Gastroesophageal sphincter (tissue), 4 donors: ENCODE measurements at regions not wholly inside any gene's neighbourhood (a gene's known extent, or its start where the extent isn't known, plus 50 kb on each side); places are given as distances from the start of the nearest gene placed in this dataset.

Experiments
- ATAC-seq: fragments of 150-250 bp; one replicate; pipeline ENCODE4 v1.9.1; 2016; ENCODE audit warnings: mild to moderate bottlenecking, moderate library complexity
- H3K27ac ChIP-seq, 4 donors: fragments of 200-600 bp; sonication (generic) in 3 of 4; 1 replicate in 3 of 4; 2 replicates in 1 of 4; pipeline ENCODE4 v1.5.1; 2016 to 2019
- H3K27me3 ChIP-seq: fragments of 200-600 bp; sonication (generic); one replicate; pipeline ENCODE4 v1.5.1; 2019
- H3K36me3 ChIP-seq, 2 donors: fragments of 200-600 bp; sonication (generic); one replicate each; pipeline ENCODE4 v1.5.1; 2019; ENCODE audit warnings: control low read depth in 1 of 2
- H3K4me1 ChIP-seq, 3 donors: fragments of 200-600 bp; sonication (generic); 1 replicate in 2 of 3; 2 replicates in 1 of 3; pipeline ENCODE4 v1.5.1; 2016 to 2019; ENCODE audit warnings: control low read depth in 2 of 3
- H3K4me3 ChIP-seq, 2 donors: fragments of 200-600 bp; sonication (generic); one replicate each; pipeline ENCODE4 v1.5.1; 2019; ENCODE audit warnings: mild to moderate bottlenecking in 1 of 2, moderate library complexity in 1 of 2
- H3K9me3 ChIP-seq, 3 donors: fragments of 200-600 bp; sonication (generic); one replicate each; pipeline ENCODE4 v1.5.1; 2017 to 2019; ENCODE audit warnings: control low read depth in 2 of 3
- EP300 ChIP-seq: sonication (generic); formaldehyde crosslinking; IDR thresholded peaks from one replicate; pipeline ENCODE4 v1.6.1; 2017; ENCODE audit warnings: antibody characterized with exemption, mild to moderate bottlenecking
- POLR2A ChIP-seq, 2 donors: fragments of 450-650 bp; IDR thresholded peaks; one replicate each; pipeline ENCODE4 v1.6.1; 2017; ENCODE audit warnings: antibody characterized with exemption in 2 of 2, mild to moderate bottlenecking in 2 of 2, moderate library complexity in 1 of 2
- POLR2AphosphoS5 ChIP-seq: sonication (generic); formaldehyde crosslinking; IDR thresholded peaks from one replicate; pipeline ENCODE4 v1.6.1; 2017; ENCODE audit warnings: antibody characterized with exemption
- whole genome bisulfite sequencing, 2 donors: methylation state at CpG; one replicate each; pipeline ENCODE4 v1.1.5; 2018; ENCODE audit warnings: low coverage in 1 of 2; 5-methylcytosine and 5-hydroxymethylcytosine counted together
- TF ChIP-seq, protein P1 (sequence below), 4 experiments: fragments of 200-600 bp in 2 of 4; fragments of 450-650 bp in 2 of 4; sonication (generic) in 1 of 4; IDR thresholded peaks; one replicate each; pipeline ENCODE4 v1.5.1; 2017 to 2019; ENCODE audit warnings: antibody characterized with exemption in 4 of 4, mild to moderate bottlenecking in 2 of 4, moderate library complexity in 2 of 4

DNA sequence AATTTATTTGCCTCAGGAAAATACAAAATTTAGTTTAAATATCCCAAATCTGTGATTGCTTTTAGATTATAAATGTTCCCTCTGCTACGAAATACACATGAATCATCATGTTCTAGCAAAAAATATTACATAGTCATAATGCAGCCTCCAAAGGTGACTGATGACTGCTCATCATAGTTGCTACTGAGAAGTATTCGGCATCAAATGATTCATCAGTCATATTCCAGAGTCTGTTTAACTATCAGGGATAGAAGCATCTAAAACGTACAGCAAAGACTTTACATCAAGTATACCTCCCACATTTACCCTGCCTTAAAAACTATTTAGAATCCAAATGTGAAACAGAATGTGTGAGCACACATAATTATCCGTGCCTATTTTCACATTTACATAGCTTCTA, 626.0 kb downstream of the CDH26 start:
- peaks cover 14% of the 10 kb centered on the region for H3K27me3 ChIP-seq
- H3K9me3 ChIP-seq = no peaks in the 10 kb centered on the region
- peaks cover 0 to 10% (median 0%) of the 10 kb centered on the region in 3 donors for H3K4me1 ChIP-seq
- ATAC-seq = no peak
- TF ChIP-seq, protein P1, sequence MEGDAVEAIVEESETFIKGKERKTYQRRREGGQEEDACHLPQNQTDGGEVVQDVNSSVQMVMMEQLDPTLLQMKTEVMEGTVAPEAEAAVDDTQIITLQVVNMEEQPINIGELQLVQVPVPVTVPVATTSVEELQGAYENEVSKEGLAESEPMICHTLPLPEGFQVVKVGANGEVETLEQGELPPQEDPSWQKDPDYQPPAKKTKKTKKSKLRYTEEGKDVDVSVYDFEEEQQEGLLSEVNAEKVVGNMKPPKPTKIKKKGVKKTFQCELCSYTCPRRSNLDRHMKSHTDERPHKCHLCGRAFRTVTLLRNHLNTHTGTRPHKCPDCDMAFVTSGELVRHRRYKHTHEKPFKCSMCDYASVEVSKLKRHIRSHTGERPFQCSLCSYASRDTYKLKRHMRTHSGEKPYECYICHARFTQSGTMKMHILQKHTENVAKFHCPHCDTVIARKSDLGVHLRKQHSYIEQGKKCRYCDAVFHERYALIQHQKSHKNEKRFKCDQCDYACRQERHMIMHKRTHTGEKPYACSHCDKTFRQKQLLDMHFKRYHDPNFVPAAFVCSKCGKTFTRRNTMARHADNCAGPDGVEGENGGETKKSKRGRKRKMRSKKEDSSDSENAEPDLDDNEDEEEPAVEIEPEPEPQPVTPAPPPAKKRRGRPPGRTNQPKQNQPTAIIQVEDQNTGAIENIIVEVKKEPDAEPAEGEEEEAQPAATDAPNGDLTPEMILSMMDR (IDR thresholded peaks at IDR 0.05) = no peak
- TF ChIP-seq POLR2AphosphoS5 (no peak), EP300 (no peak), POLR2A (IDR thresholded peaks at IDR 0.05) (no peak)
- WGBS, 2 donors = 45 to 54% methylated on average over 4 of the region's 4 CpGs
- no peak overlapping the region for H3K4me3 ChIP-seq
- H3K27ac ChIP-seq = no peak overlapping the region
- no peaks in the 10 kb centered on the region for H3K36me3 ChIP-seq

DNA sequence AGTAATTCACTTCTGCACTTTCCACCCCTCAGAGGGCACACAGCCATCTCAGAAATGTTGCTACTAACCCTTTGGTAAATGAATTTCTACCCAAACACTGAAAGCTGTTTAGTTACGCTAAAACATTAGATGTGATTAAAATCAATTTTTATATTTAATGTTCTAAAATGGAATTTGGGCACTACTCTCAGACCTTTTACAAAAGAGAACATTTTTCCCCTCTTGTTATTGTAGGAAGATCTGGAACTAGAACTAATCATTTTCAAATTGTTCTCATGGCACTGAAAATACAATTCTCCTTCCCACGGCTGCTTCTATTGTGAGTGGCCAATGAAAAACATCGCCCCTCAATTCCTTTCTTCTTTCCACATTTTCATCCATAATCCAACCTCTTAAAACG, 627.4 kb downstream of the CDH26 start:
- ATAC-seq = no peak
- no peaks in the 10 kb centered on the region for H3K9me3 ChIP-seq
- H3K36me3 ChIP-seq = no peaks in the 10 kb centered on the region
- H3K4me3 ChIP-seq = no peak overlapping the region
- TF ChIP-seq POLR2A (IDR thresholded peaks at IDR 0.05) (no peak), POLR2AphosphoS5 (no peak), EP300 (no peak)
- TF ChIP-seq, protein P1 (IDR thresholded peaks at IDR 0.05) = no peak
- H3K27me3 ChIP-seq = peaks cover 14% of the 10 kb centered on the region
- WGBS, 2 donors = 52 to 61% methylated on average over 4 of the region's 4 CpGs
- H3K27ac ChIP-seq = no peak overlapping the region
- H3K4me1 ChIP-seq = peaks cover 0 to 10% (median 0%) of the 10 kb centered on the region in 3 donors

DNA sequence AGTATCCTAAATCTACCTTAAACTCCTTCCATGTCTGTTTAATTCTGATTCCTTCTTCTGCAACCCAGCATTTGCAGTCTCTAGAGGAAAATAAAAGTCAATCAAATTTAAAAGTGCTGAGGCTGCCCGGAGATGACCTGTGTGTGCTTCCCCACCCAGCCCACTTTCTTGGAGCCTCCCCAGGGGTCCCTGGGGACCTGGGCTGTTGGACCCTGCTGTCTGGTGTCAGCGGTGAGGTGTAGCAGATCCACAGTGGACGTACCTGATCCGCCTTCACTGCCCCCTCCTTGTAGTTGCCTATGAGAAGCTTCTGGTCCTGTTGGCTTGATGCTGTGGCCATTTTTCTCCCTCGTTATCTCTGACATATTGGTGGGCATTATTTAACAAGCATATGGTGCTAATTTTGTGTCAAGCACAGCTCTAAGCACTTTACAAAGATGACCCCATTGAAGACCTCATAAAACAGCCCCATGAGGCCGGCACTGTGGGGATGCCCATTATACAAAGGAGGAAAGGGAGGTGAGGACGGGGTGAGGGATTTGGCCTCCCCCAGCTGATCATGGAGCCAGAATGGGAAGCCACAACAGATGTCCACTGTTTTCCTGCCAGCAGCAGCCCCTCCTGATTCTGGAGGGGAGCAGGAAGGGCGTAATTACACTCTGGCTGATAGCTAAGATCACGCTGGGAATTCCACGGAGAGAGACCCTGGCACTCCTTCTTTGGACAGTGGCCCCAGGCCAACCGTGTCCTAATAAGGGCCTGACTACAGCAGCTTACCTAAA, 628.2 kb downstream of the CDH26 start:
- 7 to 40% methylated on average over 3 to 8 of the region's 11 CpGs for WGBS, 2 donors
- ATAC-seq = peak; percentile 25

DNA sequence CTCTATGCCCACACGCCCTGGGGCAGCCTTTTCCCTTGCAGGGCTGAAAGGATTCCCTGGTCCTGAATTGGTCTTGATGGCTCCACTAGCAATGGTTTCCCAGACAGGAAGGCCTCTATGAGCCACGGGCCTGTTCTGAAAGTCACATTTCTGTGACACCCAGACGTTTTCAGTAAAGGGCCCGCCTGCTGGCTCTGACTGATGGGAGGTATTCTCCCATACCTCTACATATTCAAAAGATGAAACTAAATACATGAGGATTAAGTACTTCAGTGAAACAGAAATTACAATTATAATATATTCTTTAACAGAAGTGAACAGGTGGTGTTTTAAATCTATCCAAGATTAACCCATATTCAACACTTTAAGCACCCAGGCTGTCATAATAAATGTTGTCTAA, 629.8 kb downstream of the CDH26 start:
- no peak overlapping the region for H3K4me3 ChIP-seq
- no peaks in the 10 kb centered on the region for H3K9me3 ChIP-seq
- ATAC-seq = no peak
- peaks cover 14% of the 10 kb centered on the region for H3K27me3 ChIP-seq
- WGBS, 2 donors = 75 to 100% methylated on average over 1 to 4 of the region's 4 CpGs
- no peak for TF ChIP-seq POLR2A (IDR thresholded peaks at IDR 0.05)
- no peak for TF ChIP-seq EP300
- TF ChIP-seq, protein P1 (IDR thresholded peaks at IDR 0.05) = no peak
- no peak for TF ChIP-seq POLR2AphosphoS5
- no peaks in the 10 kb centered on the region for H3K36me3 ChIP-seq
- peaks cover 0 to 10% (median 0%) of the 10 kb centered on the region in 3 donors for H3K4me1 ChIP-seq
- no peak overlapping the region for H3K27ac ChIP-seq

More for the DNA sequence above, 628.2 kb downstream of the CDH26 start:
- Histone ChIP-seq H3K9me3 (no peaks in the 10 kb centered on the region), H3K27ac (no peak overlapping the region), H3K36me3 (no peaks in the 10 kb centered on the region), H3K27me3 (peaks cover 14% of the 10 kb centered on the region), H3K4me1 (peaks cover 0 to 10% (median 0%) of the 10 kb centered on the region in 3 donors), H3K4me3 (no peak overlapping the region)
- TF ChIP-seq POLR2AphosphoS5 = no peak
- TF ChIP-seq, protein P1 (IDR thresholded peaks at IDR 0.05) = no peak
- TF ChIP-seq POLR2A (IDR thresholded peaks at IDR 0.05) = no peak

DNA sequence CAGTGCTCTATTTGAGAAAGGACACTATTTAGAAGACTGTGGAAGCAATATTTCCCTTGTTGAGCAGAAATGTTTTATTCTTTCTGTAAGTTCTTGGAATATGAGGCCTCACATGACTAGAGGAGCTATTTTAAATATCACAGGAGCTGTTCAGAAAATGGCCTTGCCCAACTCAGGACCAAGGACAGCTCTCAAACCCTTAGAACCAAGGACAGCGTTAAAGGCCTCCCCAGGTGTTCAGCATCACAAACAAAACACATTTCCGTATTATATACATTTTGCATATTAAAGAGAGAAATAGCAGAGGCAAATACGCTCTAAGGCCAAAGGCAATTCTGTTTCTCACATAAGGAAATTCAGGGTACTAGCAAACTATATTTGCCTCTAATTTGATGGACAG, 631.4 kb downstream of the CDH26 start:
- Histone ChIP-seq H3K27me3 (peaks cover 14% of the 10 kb centered on the region), H3K27ac (no peak overlapping the region), H3K9me3 (no peaks in the 10 kb centered on the region), H3K4me1 (peaks cover 0 to 10% (median 0%) of the 10 kb centered on the region in 3 donors), H3K4me3 (no peak overlapping the region), H3K36me3 (no peaks in the 10 kb centered on the region)
- 18 to 28% methylated on average over 3 of the region's 3 CpGs for WGBS, 2 donors
- ATAC-seq = no peak
- TF ChIP-seq, protein P1 (IDR thresholded peaks at IDR 0.05) = no peak
- TF ChIP-seq EP300 (no peak), POLR2A (IDR thresholded peaks at IDR 0.05) (no peak), POLR2AphosphoS5 (no peak)
